ENCODE measurements at regions not wholly inside any gene's neighbourhood (a gene's known extent, or its start where the extent isn't known, plus 50 kb on each side); places are given as distances from the start of the nearest gene placed in this dataset.

- Histone ChIP-seq H3K4me3 (ENCODE audit: low read length) (no peak overlapping the region), H3K79me2 (replicated peaks; ENCODE audit: insufficient read depth, low read length) (no peaks in the 10 kb centered on the region), H2AFZ (ENCODE audit: low read depth, low read length) (no peak overlapping the region), H3K36me3 (ENCODE audit: insufficient read depth, low read length) (no peaks in the 10 kb centered on the region), H3K27ac (ENCODE audit: low read length) (no peak overlapping the region), H3K9ac (ENCODE audit: low read length) (no peak overlapping the region), H3K27me3 (ENCODE audit: insufficient read depth, low read depth, low read length) (no peaks in the 10 kb centered on the region), H3K9me3 (ENCODE audit: low read length) (no peaks in the 10 kb centered on the region), H3K4me2 (ENCODE audit: low read length) (no peak overlapping the region), H3F3A (ENCODE audit: insufficient read depth, low read length, poor library complexity, severe bottlenecking) (no peaks in the 10 kb centered on the region), H4K20me1 (ENCODE audit: insufficient read depth) (no peaks in the 10 kb centered on the region), H3K9me2 (ENCODE audit: insufficient read depth, low read length) (no peaks in the 10 kb centered on the region)
- TF ChIP-seq MXI1 (conservative IDR thresholded peaks at IDR 0.05; ENCODE audit: poor library complexity, severe bottlenecking), result no peak
- no peak for TF ChIP-seq EZH2 (IDR thresholded peaks at IDR 0.05; ENCODE audit: borderline replicate concordance, insufficient read depth, low read length, poor library complexity, severe bottlenecking)
- peak; percentile 82 for TF ChIP-seq CTCF (IDR thresholded peaks at IDR 0.05; ENCODE audit: poor library complexity, severe bottlenecking)
- no peak for TF ChIP-seq TAF1 (IDR thresholded peaks at IDR 0.05; ENCODE audit: low read depth)
- peak; percentile 88 for TF ChIP-seq RAD21 (conservative IDR thresholded peaks at IDR 0.05)
- peak; percentile 86 for TF ChIP-seq SMC3 (conservative IDR thresholded peaks at IDR 0.05; ENCODE audit: poor library complexity)
- TF ChIP-seq EP300 (conservative IDR thresholded peaks at IDR 0.05; ENCODE audit: poor library complexity, severe bottlenecking), result no peak
- TF ChIP-seq POLR2AphosphoS5 (IDR thresholded peaks at IDR 0.05), result no peak
Measured at GRCh38 chr2:58571181-58571852, 330.2 kb upstream of the FANCL start.

GRCh38 chr2:58569475-58570185, 328.5 kb upstream of the FANCL start:
- H3K36me3 ChIP-seq (ENCODE audit: insufficient read depth, low read length), result no peaks in the 10 kb centered on the region
- no peaks in the 10 kb centered on the region for H4K20me1 ChIP-seq (ENCODE audit: insufficient read depth)
- H3K9me2 ChIP-seq (ENCODE audit: insufficient read depth, low read length), result no peaks in the 10 kb centered on the region
- no peak overlapping the region for H3K4me2 ChIP-seq (ENCODE audit: low read length)
- H3K79me2 ChIP-seq (replicated peaks; ENCODE audit: insufficient read depth, low read length), result no peaks in the 10 kb centered on the region
- no peak overlapping the region for H3K4me3 ChIP-seq (ENCODE audit: low read length)
- no peaks in the 10 kb centered on the region for H3K9me3 ChIP-seq (ENCODE audit: low read length)
- H3K27ac ChIP-seq (ENCODE audit: low read length), result no peak overlapping the region
- no peak for TF ChIP-seq RAD21 (conservative IDR thresholded peaks at IDR 0.05)
- no peak for TF ChIP-seq EZH2 (IDR thresholded peaks at IDR 0.05; ENCODE audit: borderline replicate concordance, insufficient read depth, low read length, poor library complexity, severe bottlenecking)
- no peak for TF ChIP-seq CTCF (IDR thresholded peaks at IDR 0.05; ENCODE audit: poor library complexity, severe bottlenecking)
- TF ChIP-seq REST (IDR thresholded peaks at IDR 0.05; ENCODE audit: borderline replicate concordance), result no peak
- TF ChIP-seq POLR2AphosphoS5 (IDR thresholded peaks at IDR 0.05), result no peak
- H3K27me3 ChIP-seq (ENCODE audit: insufficient read depth, low read depth, low read length), result no peaks in the 10 kb centered on the region
- H3F3A ChIP-seq (ENCODE audit: insufficient read depth, low read length, poor library complexity, severe bottlenecking), result no peaks in the 10 kb centered on the region
- H3K9ac ChIP-seq (ENCODE audit: low read length), result no peak overlapping the region
- no peak overlapping the region for H2AFZ ChIP-seq (ENCODE audit: low read depth, low read length)
